ENCODE measurements at regions not wholly inside any gene's neighbourhood (a gene's known extent, or its start where the extent isn't known, plus 50 kb on each side); places are given as distances from the start of the nearest gene placed in this dataset.

GRCh38 chr22:22984967-22985366 lies 85.4 kb upstream of the GNAZ start:
- no peak for TF ChIP-seq POLR2AphosphoS5 (IDR thresholded peaks at IDR 0.05; ENCODE audit: low read depth, low read length)
- TF ChIP-seq POLR2A (IDR thresholded peaks at IDR 0.05; ENCODE audit: low read depth, low read length) = no peak
